SKM-1 (cell line): ENCODE measurements at regions not wholly inside any gene's neighbourhood (a gene's known extent, or its start where the extent isn't known, plus 50 kb on each side); places are given as distances from the start of the nearest gene placed in this dataset.

Source experiments
- DNase-seq: peaks from one replicate; lab custom pipeline; 2025; ENCODE audit not compliant: unreplicated experiment; lab: John Stamatoyannopoulos, UW

- DNase-seq: no peak
Measured at GRCh38 chr7:49244543-49244942, 320.2 kb downstream of the CDC14C start.

GRCh38 chr7:49245062-49245461 lies 320.7 kb downstream of the CDC14C start:
- DNase-seq: no peak

- no peak for DNase-seq
Measured at GRCh38 chr7:49247759-49248158, 323.4 kb downstream of the CDC14C start.

GRCh38 chr7:49255054-49255453 lies 330.7 kb downstream of the CDC14C start:
- no peak for DNase-seq

GRCh38 chr7:49260538-49260937 lies 336.2 kb downstream of the CDC14C start:
- DNase-seq: no peak

GRCh38 chr7:49261928-49262327 lies 337.6 kb downstream of the CDC14C start:
- no peak for DNase-seq

- DNase-seq: no peak
Measured at GRCh38 chr7:49264530-49264929, 340.2 kb downstream of the CDC14C start.

GRCh38 chr7:49273897-49274296 lies 349.6 kb downstream of the CDC14C start:
- no peak for DNase-seq

GRCh38 chr7:49279891-49280290 lies 355.5 kb downstream of the CDC14C start:
- DNase-seq: no peak

GRCh38 chr7:49287653-49288052 lies 363.3 kb downstream of the CDC14C start:
- no peak for DNase-seq

- no peak for DNase-seq
Measured at GRCh38 chr7:49294611-49295010, 370.3 kb downstream of the CDC14C start.

- DNase-seq: no peak
Measured at GRCh38 chr7:49295146-49295545, 370.8 kb downstream of the CDC14C start.

GRCh38 chr7:49297958-49298357 lies 373.6 kb downstream of the CDC14C start:
- DNase-seq: no peak

- DNase-seq: no peak
Measured at GRCh38 chr7:49308787-49309186, 384.4 kb downstream of the CDC14C start.

- DNase-seq: no peak
Measured at GRCh38 chr7:49320083-49320482, 395.7 kb downstream of the CDC14C start.

GRCh38 chr7:49321843-49322242 lies 397.5 kb downstream of the CDC14C start:
- DNase-seq: no peak

GRCh38 chr7:49322476-49322875 lies 398.1 kb downstream of the CDC14C start:
- no peak for DNase-seq

- DNase-seq: no peak
Measured at GRCh38 chr7:49324040-49324439, 399.7 kb downstream of the CDC14C start.

GRCh38 chr7:49324707-49325106 lies 400.4 kb downstream of the CDC14C start:
- DNase-seq: no peak

- no peak for DNase-seq
Measured at GRCh38 chr7:49325571-49325970, 401.2 kb downstream of the CDC14C start.

- no peak for DNase-seq
Measured at GRCh38 chr7:49327155-49327554, 402.8 kb downstream of the CDC14C start.

GRCh38 chr7:49333180-49333881 lies 409.0 kb downstream of the CDC14C start:
- no peak for DNase-seq

- DNase-seq: no peak
Measured at GRCh38 chr7:49341849-49342248, 417.5 kb downstream of the CDC14C start.
